ENCODE measurements at regions not wholly inside any gene's neighbourhood (a gene's known extent, or its start where the extent isn't known, plus 50 kb on each side); places are given as distances from the start of the nearest gene placed in this dataset.

- TF ChIP-seq CTCF (IDR thresholded peaks at IDR 0.05) = no peak
- TF ChIP-seq POLR2A (IDR thresholded peaks at IDR 0.05) = no peak
Measured at GRCh38 chr5:107769519-107769918, 98.8 kb upstream of the EFNA5 start.
